GM18867 (cell line): ENCODE measurements at regions not wholly inside any gene's neighbourhood (a gene's known extent, or its start where the extent isn't known, plus 50 kb on each side); places are given as distances from the start of the nearest gene placed in this dataset.

ENCODE experiments used
- ATAC-seq: cut with Tn5 transposase; IDR thresholded peaks from one replicate; pipeline ENCODE4 v1.9.1; 2021; ENCODE audit warnings: mild to moderate bottlenecking, moderate library complexity; ENCODE audit not compliant: unreplicated experiment

DNA sequence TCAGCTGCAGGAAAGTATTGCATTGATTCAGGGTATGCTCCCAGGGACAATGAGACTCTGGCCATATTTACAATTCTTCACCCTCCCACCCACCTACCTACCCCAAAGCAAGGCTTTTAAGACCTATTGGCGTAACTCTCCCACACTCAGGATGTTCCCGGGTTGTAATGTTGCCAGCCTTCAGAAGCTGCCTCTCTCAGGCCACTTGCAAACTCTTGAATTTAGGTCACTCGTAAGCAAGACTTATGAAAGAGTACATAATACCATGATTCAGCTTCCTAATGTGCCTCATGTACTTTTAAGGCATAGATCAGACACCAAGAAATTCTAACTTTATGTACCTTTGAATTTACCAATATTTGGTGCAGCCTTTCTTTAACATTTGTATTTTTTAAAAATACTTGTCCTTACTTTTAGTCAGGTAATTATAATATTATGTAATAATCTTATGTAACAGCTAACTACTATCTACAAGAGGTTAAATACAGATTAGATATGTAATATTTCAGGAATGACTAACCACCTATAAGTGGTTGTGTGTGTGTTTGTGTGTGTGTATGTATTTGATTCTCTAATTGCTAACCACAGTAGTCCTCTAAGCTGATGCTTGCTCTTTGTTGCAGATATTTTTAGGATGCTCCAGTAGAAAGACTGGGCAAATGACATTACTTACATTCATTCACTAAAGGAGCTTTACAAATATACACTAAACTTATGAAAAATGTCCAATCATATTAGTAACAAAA lies 630.5 kb upstream of the MEF2C start:
- no peak for ATAC-seq

GRCh38 chr5:89504051-89504450 lies 621.1 kb upstream of the MEF2C start:
- no peak for ATAC-seq

DNA sequence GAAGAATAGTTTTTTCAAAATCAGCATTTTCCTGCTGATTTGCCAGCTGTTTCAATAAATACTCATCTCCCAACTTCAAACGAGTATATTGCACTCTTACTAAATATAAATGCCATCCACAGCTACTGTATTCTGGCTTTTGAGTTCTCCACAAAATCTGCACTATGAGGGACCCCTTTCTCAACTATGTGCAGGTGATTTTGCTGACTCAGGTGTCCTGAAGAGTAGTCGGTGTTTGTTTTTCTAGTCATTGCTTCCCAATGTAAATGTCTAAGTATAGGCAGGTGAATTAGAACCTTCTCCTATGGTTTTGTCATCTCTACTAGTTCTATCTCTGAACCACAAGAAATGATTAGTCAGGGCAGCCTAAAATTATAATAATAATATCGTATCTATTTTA lies 616.8 kb upstream of the MEF2C start:
- no peak for ATAC-seq

- ATAC-seq, result no peak
Measured at GRCh38 chr5:89498699-89499098, 615.7 kb upstream of the MEF2C start.

GRCh38 chr5:89493414-89493813 lies 610.4 kb upstream of the MEF2C start:
- ATAC-seq, result no peak

DNA sequence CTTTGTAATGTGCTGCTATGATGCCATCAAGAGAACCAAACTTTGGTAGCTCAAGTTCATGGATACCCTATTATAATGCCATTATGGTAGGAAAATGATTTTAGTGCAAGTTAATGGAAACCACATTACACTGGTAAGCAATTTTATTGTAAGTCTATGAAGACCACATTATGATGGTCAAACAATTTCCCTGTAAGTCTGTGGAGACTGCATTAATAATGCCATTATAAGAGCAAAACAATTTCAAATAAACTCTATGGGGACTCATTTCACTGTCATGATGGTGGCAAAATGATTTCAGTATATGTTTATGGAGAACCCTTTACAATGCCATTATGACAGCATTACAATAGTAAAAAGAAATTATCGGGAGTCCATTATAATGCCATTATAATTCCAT lies 602.0 kb upstream of the MEF2C start:
- no peak for ATAC-seq

GRCh38 chr5:89480406-89481007 lies 597.5 kb upstream of the MEF2C start:
- ATAC-seq, result no peak

GRCh38 chr5:89478851-89479250 lies 595.9 kb upstream of the MEF2C start:
- no peak for ATAC-seq

GRCh38 chr5:89473196-89473595 lies 590.2 kb upstream of the MEF2C start:
- no peak for ATAC-seq

- no peak for ATAC-seq
Measured at GRCh38 chr5:89471541-89471940, 588.6 kb upstream of the MEF2C start.

DNA sequence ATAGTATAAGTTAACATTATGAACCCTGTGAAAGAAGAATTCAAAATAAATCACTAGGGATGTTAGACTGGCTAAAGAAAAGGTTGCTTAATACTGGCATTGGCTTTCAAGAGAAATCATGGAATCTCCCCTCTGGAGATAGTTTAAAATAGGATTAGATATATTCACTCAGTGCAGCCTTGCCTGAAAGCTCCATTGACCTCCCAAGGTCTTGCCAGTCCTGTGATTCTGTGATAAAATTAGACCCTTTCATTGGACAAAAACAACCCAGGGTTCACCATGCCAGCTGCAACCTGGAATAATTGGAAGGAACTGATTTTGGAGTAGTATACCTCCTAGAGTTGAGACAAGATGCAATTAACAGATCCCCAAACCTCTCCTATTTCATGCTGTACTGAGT lies 588.1 kb upstream of the MEF2C start:
- no peak for ATAC-seq

- ATAC-seq, result no peak
Measured at GRCh38 chr5:89470658-89471057, 587.7 kb upstream of the MEF2C start.

GRCh38 chr5:89458332-89458656 lies 575.3 kb upstream of the MEF2C start:
- ATAC-seq, result no peak

DNA sequence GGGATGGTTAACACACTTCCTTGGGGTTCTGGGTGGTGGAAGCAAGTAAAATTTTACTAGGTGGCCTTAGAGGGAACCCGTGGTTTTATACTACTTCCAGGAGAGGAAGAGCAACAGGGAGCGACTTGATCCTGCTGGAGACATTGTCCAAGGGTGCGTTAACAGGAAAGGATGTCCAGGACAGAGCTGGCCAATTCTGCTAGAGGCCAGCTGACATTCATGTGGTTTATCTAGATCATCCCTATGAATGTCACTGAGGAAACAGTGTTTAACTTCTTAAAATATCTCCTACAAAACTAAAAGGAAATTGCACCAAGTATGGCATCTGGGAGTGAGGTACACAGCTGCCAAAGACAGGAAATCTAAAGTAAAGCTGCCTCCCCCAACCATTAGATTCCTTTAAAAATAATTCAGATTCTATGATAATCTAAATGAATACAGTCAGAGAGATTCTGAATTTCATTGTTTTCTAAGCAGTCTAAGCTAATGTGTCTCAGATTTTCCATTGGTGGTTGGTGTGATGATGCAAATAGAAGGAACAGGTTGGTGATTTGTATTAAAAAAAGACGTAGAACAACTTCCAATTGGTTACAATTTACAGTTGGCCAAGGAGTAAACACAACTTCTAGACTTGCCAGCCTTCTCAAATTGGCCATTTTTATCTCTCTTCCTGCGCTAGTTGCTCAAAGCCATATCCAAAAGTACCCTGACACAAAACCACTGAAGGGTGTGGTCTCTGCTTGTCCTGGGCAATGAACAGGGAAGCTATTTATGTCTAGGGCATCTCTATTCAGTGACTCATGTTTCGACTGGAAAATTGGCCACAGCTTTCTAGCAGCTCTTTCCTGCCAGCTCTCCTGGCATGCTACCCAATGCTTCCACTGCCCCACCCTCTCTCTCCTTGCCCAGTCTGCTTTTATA lies 574.7 kb upstream of the MEF2C start:
- ATAC-seq, result no peak

GRCh38 chr5:89452081-89452480 lies 569.1 kb upstream of the MEF2C start:
- ATAC-seq, result no peak

- no peak for ATAC-seq
Measured at GRCh38 chr5:89451263-89451662, 568.3 kb upstream of the MEF2C start.

DNA sequence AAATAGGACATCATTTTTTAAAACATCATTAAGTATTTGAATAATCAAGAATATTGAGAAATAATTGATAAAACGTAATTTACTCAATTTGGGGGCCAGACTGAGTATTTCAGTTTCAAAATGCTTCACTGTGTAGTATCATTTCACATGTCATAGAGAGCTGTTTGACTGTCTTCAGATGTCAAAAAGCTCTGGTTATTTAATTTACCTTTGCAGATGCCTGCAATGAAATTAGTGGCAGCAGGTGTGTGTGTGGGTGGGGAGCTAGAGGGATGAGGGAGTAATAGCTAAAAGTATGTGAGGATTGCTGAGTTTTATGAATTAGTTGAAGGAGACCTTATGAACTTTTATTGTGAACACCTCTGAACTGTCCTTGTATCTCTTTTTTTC lies 567.2 kb upstream of the MEF2C start:
- ATAC-seq, result no peak

- no peak for ATAC-seq
Measured at GRCh38 chr5:89449392-89450148, 566.6 kb upstream of the MEF2C start.

GRCh38 chr5:89447027-89447426 lies 564.0 kb upstream of the MEF2C start:
- no peak for ATAC-seq

- no peak for ATAC-seq
Measured at GRCh38 chr5:89445106-89445745, 562.2 kb upstream of the MEF2C start.

- no peak for ATAC-seq
Measured at GRCh38 chr5:89444088-89444487, 561.1 kb upstream of the MEF2C start.
